ENCODE measurements at regions not wholly inside any gene's neighbourhood (a gene's known extent, or its start where the extent isn't known, plus 50 kb on each side); places are given as distances from the start of the nearest gene placed in this dataset.

GRCh38 chr1:178628637-178629251, 96.3 kb upstream of the RALGPS2 start:
- no peak for DNase-seq (ENCODE audit: low read depth)
- no peak overlapping the region for H3K4me3 ChIP-seq (ENCODE audit: low read depth, low read length)
- TF ChIP-seq CTCF (IDR thresholded peaks at IDR 0.05; ENCODE audit: low read depth, low read length, missing control alignments), result no peak

GRCh38 chr1:178629252-178630154, 95.5 kb upstream of the RALGPS2 start:
- DNase-seq (ENCODE audit: low read depth), result no peak

GRCh38 chr1:178630417-178630816, 94.6 kb upstream of the RALGPS2 start:
- H3K4me3 ChIP-seq (ENCODE audit: low read depth, low read length), result no peak overlapping the region
- no peak for DNase-seq (ENCODE audit: low read depth)
- no peak for TF ChIP-seq CTCF (IDR thresholded peaks at IDR 0.05; ENCODE audit: low read depth, low read length, missing control alignments)

More at GRCh38 chr1:178629252-178630154, 95.5 kb upstream of the RALGPS2 start:
- no peak for TF ChIP-seq CTCF (IDR thresholded peaks at IDR 0.05; ENCODE audit: low read depth, low read length, missing control alignments)
- no peak overlapping the region for H3K4me3 ChIP-seq (ENCODE audit: low read depth, low read length)

- no peak for TF ChIP-seq CTCF (IDR thresholded peaks at IDR 0.05; ENCODE audit: low read depth, low read length, missing control alignments)
- no peak overlapping the region for H3K4me3 ChIP-seq (ENCODE audit: low read depth, low read length)
- DNase-seq (ENCODE audit: low read depth), result no peak
These were observed 92.4 kb upstream of the RALGPS2 start for GRCh38 chr1:178632653-178633052.

GRCh38 chr1:178633056-178633455, 92.0 kb upstream of the RALGPS2 start:
- DNase-seq (ENCODE audit: low read depth), result no peak
- no peak for TF ChIP-seq CTCF (IDR thresholded peaks at IDR 0.05; ENCODE audit: low read depth, low read length, missing control alignments)
- no peak overlapping the region for H3K4me3 ChIP-seq (ENCODE audit: low read depth, low read length)

GRCh38 chr1:178634445-178634844, 90.6 kb upstream of the RALGPS2 start:
- TF ChIP-seq CTCF (IDR thresholded peaks at IDR 0.05; ENCODE audit: low read depth, low read length, missing control alignments), result no peak
- no peak overlapping the region for H3K4me3 ChIP-seq (ENCODE audit: low read depth, low read length)
- no peak for DNase-seq (ENCODE audit: low read depth)
